GM10248 (cell line): ENCODE measurements at regions not wholly inside any gene's neighbourhood (a gene's known extent, or its start where the extent isn't known, plus 50 kb on each side); places are given as distances from the start of the nearest gene placed in this dataset.
"Not testable (repeated sequence)": the region's sequence is repeated elsewhere in the genome, so short reads cannot be mapped to it uniquely, and the experiment has no call there.

Experiments
- CTCF ChIA-PET: fragments of 300-600 bp; sonication (Branson Sonifier 250); formaldehyde crosslinking; extraction: SDS; loops from one replicate; lab custom pipeline; 2021; ENCODE audit warnings: antibody characterized with exemption; lab: Yijun Ruan, JAX
- POLR2A ChIA-PET: fragments of 350-650 bp; sonication (Branson Sonifier 250); formaldehyde crosslinking; extraction: SDS; loops from one replicate; lab custom pipeline; 2020; ENCODE audit warnings: antibody characterized with exemption; lab: Yijun Ruan, JAX
- DNase-seq: peaks from one replicate; pipeline ENCODE4 v3.0.0; 2012; ENCODE audit errors: extremely low spot score
- TF ChIP-seq, protein P1 (sequence below): IDR thresholded peaks from 2 replicates; pipeline ENCODE4 v1.5.1; 2012; ENCODE audit warnings: mild to moderate bottlenecking, low read depth; ENCODE audit errors: extremely low read depth, missing control alignments, control extremely low read depth

GRCh38 chr3:163185721-163186350, 1689.2 kb downstream of the OTOL1 start:
- TF ChIP-seq, protein P1, sequence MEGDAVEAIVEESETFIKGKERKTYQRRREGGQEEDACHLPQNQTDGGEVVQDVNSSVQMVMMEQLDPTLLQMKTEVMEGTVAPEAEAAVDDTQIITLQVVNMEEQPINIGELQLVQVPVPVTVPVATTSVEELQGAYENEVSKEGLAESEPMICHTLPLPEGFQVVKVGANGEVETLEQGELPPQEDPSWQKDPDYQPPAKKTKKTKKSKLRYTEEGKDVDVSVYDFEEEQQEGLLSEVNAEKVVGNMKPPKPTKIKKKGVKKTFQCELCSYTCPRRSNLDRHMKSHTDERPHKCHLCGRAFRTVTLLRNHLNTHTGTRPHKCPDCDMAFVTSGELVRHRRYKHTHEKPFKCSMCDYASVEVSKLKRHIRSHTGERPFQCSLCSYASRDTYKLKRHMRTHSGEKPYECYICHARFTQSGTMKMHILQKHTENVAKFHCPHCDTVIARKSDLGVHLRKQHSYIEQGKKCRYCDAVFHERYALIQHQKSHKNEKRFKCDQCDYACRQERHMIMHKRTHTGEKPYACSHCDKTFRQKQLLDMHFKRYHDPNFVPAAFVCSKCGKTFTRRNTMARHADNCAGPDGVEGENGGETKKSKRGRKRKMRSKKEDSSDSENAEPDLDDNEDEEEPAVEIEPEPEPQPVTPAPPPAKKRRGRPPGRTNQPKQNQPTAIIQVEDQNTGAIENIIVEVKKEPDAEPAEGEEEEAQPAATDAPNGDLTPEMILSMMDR, result no peak
- no peak for DNase-seq
- ChIA-PET POLR2A (no interaction called here), CTCF (no interaction called here)

DNA sequence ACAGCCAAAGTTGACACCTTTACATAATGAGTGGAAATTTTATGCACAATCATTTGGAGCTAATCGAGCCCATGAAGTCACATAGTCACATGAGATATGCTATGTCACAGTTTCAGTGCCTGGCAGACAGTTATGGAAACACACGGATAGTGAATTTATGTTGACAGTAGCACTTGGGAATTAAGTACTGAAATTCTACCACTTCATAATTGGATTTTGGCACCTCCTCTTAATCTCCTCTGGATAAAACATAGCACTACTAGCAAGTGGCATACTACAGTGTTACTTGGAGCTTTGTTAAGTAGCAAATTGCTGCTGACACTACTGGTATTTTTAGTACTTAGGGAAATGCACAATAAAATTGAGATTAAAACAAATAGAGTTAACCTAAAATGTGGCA, 1679.4 kb downstream of the OTOL1 start:
- TF ChIP-seq, protein P1, result no peak
- POLR2A ChIA-PET, result no interaction called here
- no peak for DNase-seq
- CTCF ChIA-PET, result no interaction called here

DNA sequence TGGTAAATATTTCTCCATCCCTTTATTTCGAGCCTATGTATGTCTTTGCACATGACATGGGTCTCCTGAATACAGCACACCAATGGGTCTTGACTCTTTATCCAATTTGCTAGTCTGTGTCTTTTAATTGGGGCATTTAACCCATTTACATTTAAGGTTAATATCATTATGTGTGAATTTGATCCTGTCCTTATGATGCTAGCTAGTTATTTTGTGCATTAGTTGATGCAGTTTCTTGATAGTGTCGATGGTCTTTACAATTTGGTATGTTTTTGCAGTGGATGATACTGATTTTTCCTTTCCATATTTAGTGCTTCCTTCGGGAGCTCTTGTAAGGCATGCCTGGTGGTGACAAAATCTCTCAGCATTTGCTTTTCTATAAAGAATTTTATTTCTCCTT, 1675.9 kb downstream of the OTOL1 start:
- DNase-seq, CTCF ChIA-PET, POLR2A ChIA-PET: not testable (repeated sequence)

GRCh38 chr3:163166197-163166596, 1669.6 kb downstream of the OTOL1 start:
- ChIA-PET CTCF (no interaction called here), POLR2A (no interaction called here)
- DNase-seq, result no peak
- TF ChIP-seq, protein P1, result no peak

GRCh38 chr3:163159306-163159705, 1662.7 kb downstream of the OTOL1 start:
- TF ChIP-seq, protein P1, result no peak
- POLR2A ChIA-PET, result no interaction called here
- CTCF ChIA-PET, result no interaction called here
- DNase-seq, result no peak

DNA sequence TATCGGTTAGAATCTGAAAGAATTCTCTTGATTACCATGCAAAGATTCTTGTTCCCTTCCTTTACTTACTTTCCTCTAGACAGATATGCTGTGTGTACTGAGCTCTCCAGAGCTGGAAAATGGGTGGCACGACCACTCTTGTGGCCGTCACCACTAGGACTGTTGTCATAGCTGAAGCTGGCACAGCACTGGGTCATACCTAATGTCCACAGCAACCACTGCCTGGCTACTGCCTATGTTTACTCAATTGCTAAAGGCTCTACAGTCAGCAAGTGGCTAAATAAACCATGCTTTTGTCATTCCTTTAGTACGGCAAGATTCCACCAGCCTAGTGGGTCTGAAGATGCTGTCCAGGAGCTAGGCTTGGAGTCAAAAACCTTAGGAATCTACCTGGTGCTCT, 1643.0 kb downstream of the OTOL1 start:
- TF ChIP-seq, protein P1, result no peak
- DNase-seq, result no peak
- ChIA-PET CTCF (interaction anchor here (0.9 kb wide), 1 partner anchor 11 kb away, joined by 4 read pairs; no protein-coding TSS in a partner anchor), POLR2A (no interaction called here)

DNA sequence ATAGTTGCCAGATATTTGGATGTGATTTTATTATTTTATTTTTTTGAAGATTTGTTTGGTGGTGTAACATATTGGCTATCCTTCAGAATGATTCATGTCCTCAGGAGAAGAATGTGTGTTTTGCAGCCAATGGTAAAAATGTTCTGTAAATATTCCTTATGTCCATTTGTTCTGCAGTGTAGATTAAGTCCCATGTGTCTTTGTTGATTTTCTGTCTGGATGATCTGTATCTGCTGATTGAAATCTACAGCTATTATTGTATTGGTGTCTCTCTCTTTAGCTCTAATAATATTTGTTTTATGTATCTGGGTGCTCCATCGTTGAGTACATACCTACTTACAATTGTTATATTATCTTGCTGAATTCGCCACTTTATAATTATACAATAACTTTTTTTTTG, 1641.7 kb downstream of the OTOL1 start:
- CTCF ChIA-PET, result no interaction called here
- DNase-seq, result no peak
- TF ChIP-seq, protein P1, result no peak
- POLR2A ChIA-PET, result no interaction called here
